Upper lobe of right lung (tissue), 1 donor: ENCODE measurements at regions not wholly inside any gene's neighbourhood (a gene's known extent, or its start where the extent isn't known, plus 50 kb on each side); places are given as distances from the start of the nearest gene placed in this dataset.
A peak's percentile ranks its signal among the peaks of the same experiment; 100 is the strongest.

Experiments used
- ATAC-seq: fragments of 200-7000 bp; cut with Tn5 transposase; one replicate; pipeline ENCODE4 v1.9.1; 2020; ENCODE audit warnings: mild to moderate bottlenecking, moderate library complexity
- DNase-seq: peaks from one replicate; pipeline ENCODE4 v3.0.0-alpha.2; 2020
- H3K27ac ChIP-seq: fragments of 200-600 bp; one replicate; pipeline ENCODE4 v1.8.0; 2022
- H3K27me3 ChIP-seq: fragments of 200-600 bp; one replicate; pipeline ENCODE4 v1.8.0; 2022; ENCODE audit warnings: mild to moderate bottlenecking
- H3K36me3 ChIP-seq: fragments of 200-600 bp; one replicate; pipeline ENCODE4 v1.8.0; 2022
- H3K4me1 ChIP-seq: fragments of 200-600 bp; one replicate; pipeline ENCODE4 v1.8.0; 2022
- H3K4me3 ChIP-seq: fragments of 200-600 bp; one replicate; pipeline ENCODE4 v1.8.0; 2022; ENCODE audit warnings: mild to moderate bottlenecking
- H3K9me3 ChIP-seq: fragments of 200-600 bp; one replicate; pipeline ENCODE4 v1.8.0; 2022
- intact Hi-C: fragments of 100-400 bp; cut with DNase I; formaldehyde crosslinking; loops from one replicate; pipeline ENCODE4 v1.11.0; 2022
- TF ChIP-seq, protein P1 (sequence below): fragments of 200-600 bp; IDR thresholded peaks from one replicate; pipeline ENCODE4 v1.8.0; 2022; ENCODE audit warnings: antibody characterized with exemption
- donor health status: DM: no; HTN: yes; CAD: no; lungs with severe emphysema.

- no peaks in the 10 kb centered on the region for H3K9me3 ChIP-seq
- peaks cover under 1% of the 10 kb centered on the region for H3K4me1 ChIP-seq
- H3K4me3 ChIP-seq: no peak overlapping the region
- H3K27me3 ChIP-seq: no peaks in the 10 kb centered on the region
- H3K36me3 ChIP-seq: no peaks in the 10 kb centered on the region
- ATAC-seq (no peak), DNase-seq (no peak)
- intact Hi-C loops: no loop called here
- no peak overlapping the region for H3K27ac ChIP-seq
- TF ChIP-seq, protein P1, sequence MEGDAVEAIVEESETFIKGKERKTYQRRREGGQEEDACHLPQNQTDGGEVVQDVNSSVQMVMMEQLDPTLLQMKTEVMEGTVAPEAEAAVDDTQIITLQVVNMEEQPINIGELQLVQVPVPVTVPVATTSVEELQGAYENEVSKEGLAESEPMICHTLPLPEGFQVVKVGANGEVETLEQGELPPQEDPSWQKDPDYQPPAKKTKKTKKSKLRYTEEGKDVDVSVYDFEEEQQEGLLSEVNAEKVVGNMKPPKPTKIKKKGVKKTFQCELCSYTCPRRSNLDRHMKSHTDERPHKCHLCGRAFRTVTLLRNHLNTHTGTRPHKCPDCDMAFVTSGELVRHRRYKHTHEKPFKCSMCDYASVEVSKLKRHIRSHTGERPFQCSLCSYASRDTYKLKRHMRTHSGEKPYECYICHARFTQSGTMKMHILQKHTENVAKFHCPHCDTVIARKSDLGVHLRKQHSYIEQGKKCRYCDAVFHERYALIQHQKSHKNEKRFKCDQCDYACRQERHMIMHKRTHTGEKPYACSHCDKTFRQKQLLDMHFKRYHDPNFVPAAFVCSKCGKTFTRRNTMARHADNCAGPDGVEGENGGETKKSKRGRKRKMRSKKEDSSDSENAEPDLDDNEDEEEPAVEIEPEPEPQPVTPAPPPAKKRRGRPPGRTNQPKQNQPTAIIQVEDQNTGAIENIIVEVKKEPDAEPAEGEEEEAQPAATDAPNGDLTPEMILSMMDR: no peak
Observed at GRCh38 chr4:142955501-142955900, 109.4 kb upstream of the INPP4B start.

GRCh38 chr4:142959173-142959572 lies 113.1 kb upstream of the INPP4B start:
- DNase-seq (no peak), ATAC-seq (no peak)
- H3K27me3 ChIP-seq: no peaks in the 10 kb centered on the region
- H3K36me3 ChIP-seq: no peaks in the 10 kb centered on the region
- H3K4me1 ChIP-seq: peaks cover 5% of the 10 kb centered on the region
- no peaks in the 10 kb centered on the region for H3K9me3 ChIP-seq
- intact Hi-C loops: no loop called here
- H3K27ac ChIP-seq: no peak overlapping the region
- no peak overlapping the region for H3K4me3 ChIP-seq
- TF ChIP-seq, protein P1: no peak

- Histone ChIP-seq H3K36me3 (no peaks in the 10 kb centered on the region), H3K27me3 (no peaks in the 10 kb centered on the region), H3K4me1 (peaks cover 5% of the 10 kb centered on the region), H3K4me3 (no peak overlapping the region), H3K9me3 (no peaks in the 10 kb centered on the region), H3K27ac (no peak overlapping the region)
- DNase-seq: no peak
- intact Hi-C loops: no loop called here
- ATAC-seq: no peak
- TF ChIP-seq, protein P1: no peak
Observed at GRCh38 chr4:142960126-142960525, 114.0 kb upstream of the INPP4B start.

GRCh38 chr4:142960867-142961644 lies 115.0 kb upstream of the INPP4B start:
- ATAC-seq: peak; percentile 67
- H3K27ac ChIP-seq: peak overlapping the region; percentile 8
- no peak for DNase-seq
- H3K4me1 ChIP-seq: peaks cover 5% of the 10 kb centered on the region
- intact Hi-C loops: no loop called here
- no peaks in the 10 kb centered on the region for H3K9me3 ChIP-seq
- H3K27me3 ChIP-seq: no peaks in the 10 kb centered on the region
- H3K4me3 ChIP-seq: no peak overlapping the region
- TF ChIP-seq, protein P1: no peak
- H3K36me3 ChIP-seq: no peaks in the 10 kb centered on the region

DNA sequence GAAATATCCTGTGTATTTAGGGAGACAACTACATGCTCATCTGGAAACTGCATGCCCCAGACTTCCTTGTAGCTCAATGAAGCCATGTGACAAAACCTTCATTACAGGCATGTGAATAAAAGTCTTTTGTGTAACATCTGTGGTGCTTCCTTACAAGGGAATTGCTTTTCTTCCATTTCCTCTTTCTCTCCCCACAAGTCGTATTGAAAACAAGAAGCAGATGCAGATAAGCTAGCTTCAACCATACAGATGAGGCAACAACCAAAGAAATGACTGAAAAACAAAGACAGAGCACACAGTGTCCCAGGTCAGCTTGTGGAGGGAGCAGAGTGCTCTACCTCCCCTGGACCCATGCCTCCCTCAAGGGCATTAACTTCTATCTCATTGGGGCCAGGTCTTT lies 115.8 kb upstream of the INPP4B start:
- H3K27ac ChIP-seq: no peak overlapping the region
- no peaks in the 10 kb centered on the region for H3K9me3 ChIP-seq
- DNase-seq: no peak
- H3K4me3 ChIP-seq: no peak overlapping the region
- intact Hi-C loops: no loop called here
- peaks cover 5% of the 10 kb centered on the region for H3K4me1 ChIP-seq
- no peaks in the 10 kb centered on the region for H3K27me3 ChIP-seq
- H3K36me3 ChIP-seq: no peaks in the 10 kb centered on the region
- peak; percentile 94 for ATAC-seq
- TF ChIP-seq, protein P1: no peak
